ENCODE measurements at regions not wholly inside any gene's neighbourhood (a gene's known extent, or its start where the extent isn't known, plus 50 kb on each side); places are given as distances from the start of the nearest gene placed in this dataset.
A peak's percentile ranks its signal among the peaks of the same experiment; 100 is the strongest.
"Not testable (repeated sequence)": the region's sequence is repeated elsewhere in the genome, so short reads cannot be mapped to it uniquely, and the experiment has no call there.

- DNase-seq (ENCODE audit: low read depth, low spot score), result no peak
Observed at GRCh38 chr4:151519728-151520415, 110.9 kb downstream of the FHIP1A start.

- no peak for DNase-seq (ENCODE audit: low read depth, low spot score)
Observed at GRCh38 chr4:151522866-151523519, 114.0 kb downstream of the FHIP1A start.

- peak; percentile 17 for DNase-seq (ENCODE audit: low read depth, low spot score)
Observed at GRCh38 chr4:151524610-151525009, 115.6 kb downstream of the FHIP1A start.

- DNase-seq (ENCODE audit: low read depth, low spot score), result not testable (repeated sequence)
Observed at GRCh38 chr4:151526489-151526888, 117.5 kb downstream of the FHIP1A start.

GRCh38 chr4:151527699-151528098 lies 118.7 kb downstream of the FHIP1A start:
- no peak for DNase-seq (ENCODE audit: low read depth, low spot score)

- no peak for DNase-seq (ENCODE audit: low read depth, low spot score)
Observed at GRCh38 chr4:151529187-151529586, 120.2 kb downstream of the FHIP1A start.

- DNase-seq (ENCODE audit: low read depth, low spot score), result no peak
Observed at GRCh38 chr4:151530230-151530629, 121.3 kb downstream of the FHIP1A start.

- DNase-seq (ENCODE audit: low read depth, low spot score), result no peak
Observed at GRCh38 chr4:151530783-151531182, 121.8 kb downstream of the FHIP1A start.

GRCh38 chr4:151532001-151532708 lies 123.2 kb downstream of the FHIP1A start:
- no peak for DNase-seq (ENCODE audit: low read depth, low spot score)

GRCh38 chr4:151534195-151534594 lies 125.2 kb downstream of the FHIP1A start:
- DNase-seq (ENCODE audit: low read depth, low spot score), result no peak

- DNase-seq (ENCODE audit: low read depth, low spot score), result no peak
Observed at GRCh38 chr4:151535366-151535765, 126.4 kb downstream of the FHIP1A start.

- DNase-seq (ENCODE audit: low read depth, low spot score), result no peak
Observed at GRCh38 chr4:151537687-151538086, 128.7 kb downstream of the FHIP1A start.

GRCh38 chr4:151538963-151539362 lies 130.0 kb downstream of the FHIP1A start:
- DNase-seq (ENCODE audit: low read depth, low spot score), result no peak

- no peak for DNase-seq (ENCODE audit: low read depth, low spot score)
Observed at GRCh38 chr4:151540728-151541388, 131.9 kb downstream of the FHIP1A start.

GRCh38 chr4:151541389-151542071 lies 132.6 kb downstream of the FHIP1A start:
- DNase-seq (ENCODE audit: low read depth, low spot score), result peak; percentile 15

- no peak for DNase-seq (ENCODE audit: low read depth, low spot score)
Observed at GRCh38 chr4:151548708-151549107, 139.7 kb downstream of the FHIP1A start.

- not testable (repeated sequence) for DNase-seq (ENCODE audit: low read depth, low spot score)
Observed at GRCh38 chr4:151549378-151549777, 140.4 kb downstream of the FHIP1A start.

GRCh38 chr4:151553874-151554273 lies 144.9 kb downstream of the FHIP1A start:
- no peak for DNase-seq (ENCODE audit: low read depth, low spot score)

GRCh38 chr4:151555151-151555945 lies 146.4 kb downstream of the FHIP1A start:
- no peak for DNase-seq (ENCODE audit: low read depth, low spot score)

- no peak for DNase-seq (ENCODE audit: low read depth, low spot score)
Observed at GRCh38 chr4:151558496-151559113, 149.6 kb downstream of the FHIP1A start.
